Astrocyte of the spinal cord (primary cell): ENCODE measurements at regions not wholly inside any gene's neighbourhood (a gene's known extent, or its start where the extent isn't known, plus 50 kb on each side); places are given as distances from the start of the nearest gene placed in this dataset.

Experiments
- DNase-seq: peaks from one replicate; pipeline ENCODE4 v3.0.0; 2011; ENCODE audit warnings: low read depth, low spot score
- H3K4me3 ChIP-seq: 2 replicates; pipeline ENCODE4 v1.5.1; 2011; ENCODE audit warnings: low read depth, mild to moderate bottlenecking, low read length, moderate library complexity
- CTCF ChIP-seq: IDR thresholded peaks from 2 replicates; pipeline ENCODE4 v1.5.1; 2012; ENCODE audit warnings: low read depth, mild to moderate bottlenecking, low read length, inconsistent platforms
- in situ Hi-C: cut with HindIII; loops from 2 replicates; pipeline ENCODE4 v1.10.0; 2017; ENCODE audit warnings: low sequenced_read_pairs

GRCh38 chr12:111085096-111085495 lies 164.7 kb upstream of the MYL2 start:
- no peak for DNase-seq
- in situ Hi-C loops = no loop called here
- no peak overlapping the region for H3K4me3 ChIP-seq

GRCh38 chr12:111084605-111085004 lies 164.2 kb upstream of the MYL2 start:
- DNase-seq = no peak
- TF ChIP-seq CTCF = no peak
- in situ Hi-C loops = no loop called here
- H3K4me3 ChIP-seq = no peak overlapping the region

More at GRCh38 chr12:111085096-111085495, 164.7 kb upstream of the MYL2 start:
- no peak for TF ChIP-seq CTCF

- in situ Hi-C loops = no loop called here
- DNase-seq = no peak
- TF ChIP-seq CTCF = no peak
- no peak overlapping the region for H3K4me3 ChIP-seq
These were observed 163.8 kb upstream of the MYL2 start for GRCh38 chr12:111084158-111084557.

GRCh38 chr12:111081600-111081999 lies 161.2 kb upstream of the MYL2 start:
- in situ Hi-C loops = no loop called here
- no peak for DNase-seq
- no peak for TF ChIP-seq CTCF
- no peak overlapping the region for H3K4me3 ChIP-seq

GRCh38 chr12:111078731-111079130 lies 158.4 kb upstream of the MYL2 start:
- no peak for TF ChIP-seq CTCF
- DNase-seq = no peak
- in situ Hi-C loops = no loop called here
- H3K4me3 ChIP-seq = no peak overlapping the region

- in situ Hi-C loops = no loop called here
- DNase-seq = no peak
- no peak for TF ChIP-seq CTCF
These were observed 156.5 kb upstream of the MYL2 start for GRCh38 chr12:111076611-111077451.

GRCh38 chr12:111076199-111076598 lies 155.8 kb upstream of the MYL2 start:
- H3K4me3 ChIP-seq = no peak overlapping the region
- TF ChIP-seq CTCF = no peak
- in situ Hi-C loops = no loop called here
- no peak for DNase-seq

More at GRCh38 chr12:111076611-111077451, 156.5 kb upstream of the MYL2 start:
- no peak overlapping the region for H3K4me3 ChIP-seq
